GM12872 (cell line): ENCODE measurements at regions not wholly inside any gene's neighbourhood (a gene's known extent, or its start where the extent isn't known, plus 50 kb on each side); places are given as distances from the start of the nearest gene placed in this dataset.

ENCODE experiments used
- TF ChIP-seq, protein P1 (sequence below): IDR thresholded peaks from 3 replicates; pipeline ENCODE4 v1.5.1; 2011; ENCODE audit warnings: low read depth, mild to moderate bottlenecking, low read length, moderate library complexity; ENCODE audit not compliant: insufficient read depth

DNA sequence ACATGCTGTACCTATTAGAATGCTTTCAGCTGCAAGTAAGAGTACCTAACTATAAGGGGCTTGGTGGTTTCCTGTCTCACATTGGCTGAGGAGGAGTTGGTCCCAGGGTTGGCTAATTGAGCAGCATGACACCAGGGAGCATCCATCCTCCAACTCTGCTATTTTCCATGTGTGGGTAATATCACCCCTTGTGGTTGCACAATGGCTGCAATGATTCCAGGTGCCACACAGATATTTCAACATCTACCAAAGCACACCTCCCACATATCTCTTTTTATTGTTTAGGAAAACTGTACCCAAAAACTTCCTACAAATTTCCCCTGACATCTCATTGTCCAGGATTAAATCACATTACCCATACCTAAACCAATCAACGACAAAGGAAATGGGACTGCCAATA, 118.0 kb upstream of the EEA1 start:
- TF ChIP-seq, protein P1, sequence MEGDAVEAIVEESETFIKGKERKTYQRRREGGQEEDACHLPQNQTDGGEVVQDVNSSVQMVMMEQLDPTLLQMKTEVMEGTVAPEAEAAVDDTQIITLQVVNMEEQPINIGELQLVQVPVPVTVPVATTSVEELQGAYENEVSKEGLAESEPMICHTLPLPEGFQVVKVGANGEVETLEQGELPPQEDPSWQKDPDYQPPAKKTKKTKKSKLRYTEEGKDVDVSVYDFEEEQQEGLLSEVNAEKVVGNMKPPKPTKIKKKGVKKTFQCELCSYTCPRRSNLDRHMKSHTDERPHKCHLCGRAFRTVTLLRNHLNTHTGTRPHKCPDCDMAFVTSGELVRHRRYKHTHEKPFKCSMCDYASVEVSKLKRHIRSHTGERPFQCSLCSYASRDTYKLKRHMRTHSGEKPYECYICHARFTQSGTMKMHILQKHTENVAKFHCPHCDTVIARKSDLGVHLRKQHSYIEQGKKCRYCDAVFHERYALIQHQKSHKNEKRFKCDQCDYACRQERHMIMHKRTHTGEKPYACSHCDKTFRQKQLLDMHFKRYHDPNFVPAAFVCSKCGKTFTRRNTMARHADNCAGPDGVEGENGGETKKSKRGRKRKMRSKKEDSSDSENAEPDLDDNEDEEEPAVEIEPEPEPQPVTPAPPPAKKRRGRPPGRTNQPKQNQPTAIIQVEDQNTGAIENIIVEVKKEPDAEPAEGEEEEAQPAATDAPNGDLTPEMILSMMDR, result no peak

DNA sequence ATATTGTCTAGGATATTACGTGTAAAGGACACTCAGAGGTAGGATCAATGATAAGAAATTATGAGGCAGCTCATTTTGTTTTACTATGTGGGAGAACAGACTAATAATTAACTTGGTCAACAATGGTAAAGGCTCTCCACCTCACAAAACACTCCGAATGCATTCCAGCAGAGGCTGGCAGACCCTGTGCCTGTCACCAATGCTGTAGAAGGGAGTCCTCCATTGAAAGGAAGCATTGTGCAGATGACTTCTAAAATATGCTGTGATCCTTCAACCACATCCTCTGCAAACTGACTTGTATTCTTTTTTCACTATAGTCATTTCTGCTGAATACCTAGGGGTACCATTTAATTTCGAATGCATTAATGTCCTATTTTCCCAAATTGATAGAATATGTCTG, 119.6 kb upstream of the EEA1 start:
- TF ChIP-seq, protein P1, result no peak

DNA sequence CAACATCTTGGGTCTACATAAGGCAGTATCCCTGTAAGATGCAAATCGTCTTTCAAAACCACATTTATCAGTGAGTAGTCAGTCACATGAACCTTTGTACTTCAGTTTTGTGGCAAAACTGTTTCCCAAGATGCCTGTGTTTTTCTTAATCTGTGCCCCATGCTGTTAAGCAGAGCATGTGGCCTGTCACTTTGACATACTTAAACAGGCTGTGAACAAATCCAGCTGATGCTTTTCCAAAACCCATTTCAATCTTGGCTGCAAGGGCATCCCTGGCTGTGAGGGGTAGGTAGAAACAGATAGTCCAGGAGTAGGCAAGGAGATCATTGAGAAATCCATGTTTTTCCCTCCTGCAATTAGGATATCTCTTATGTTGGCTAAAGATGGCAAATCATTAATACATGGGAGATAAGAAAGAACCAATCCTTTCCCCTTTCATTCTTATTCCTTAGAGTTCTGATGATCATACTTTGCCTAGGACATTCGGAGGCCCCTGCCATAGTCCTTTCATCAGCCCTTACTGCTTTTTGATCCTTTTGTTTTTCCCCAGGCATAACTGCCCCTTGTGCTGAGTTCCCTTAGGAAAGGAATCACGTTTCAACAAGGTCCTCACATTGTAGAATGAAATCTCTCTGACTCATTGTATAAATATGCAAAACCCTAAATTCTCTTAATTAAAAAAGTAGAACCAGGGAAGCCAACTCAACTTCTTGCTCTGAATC, 121.1 kb upstream of the EEA1 start:
- TF ChIP-seq, protein P1, result no peak

DNA sequence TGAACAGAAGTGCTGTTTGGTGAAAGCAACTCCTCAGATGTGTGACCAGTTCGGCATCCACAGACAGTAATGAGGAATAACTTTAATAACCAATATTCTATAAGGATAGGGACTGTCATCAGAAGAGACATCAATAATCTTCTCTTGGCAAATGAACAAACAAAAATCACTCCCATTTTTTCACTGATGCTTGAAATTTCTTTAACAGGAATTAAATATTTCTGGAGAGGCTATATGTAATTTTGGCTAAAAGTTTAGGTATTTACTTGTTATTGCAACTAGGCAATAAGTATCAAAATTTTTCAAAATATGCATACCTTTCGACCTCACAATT, 121.6 kb upstream of the EEA1 start:
- TF ChIP-seq, protein P1, result no peak

DNA sequence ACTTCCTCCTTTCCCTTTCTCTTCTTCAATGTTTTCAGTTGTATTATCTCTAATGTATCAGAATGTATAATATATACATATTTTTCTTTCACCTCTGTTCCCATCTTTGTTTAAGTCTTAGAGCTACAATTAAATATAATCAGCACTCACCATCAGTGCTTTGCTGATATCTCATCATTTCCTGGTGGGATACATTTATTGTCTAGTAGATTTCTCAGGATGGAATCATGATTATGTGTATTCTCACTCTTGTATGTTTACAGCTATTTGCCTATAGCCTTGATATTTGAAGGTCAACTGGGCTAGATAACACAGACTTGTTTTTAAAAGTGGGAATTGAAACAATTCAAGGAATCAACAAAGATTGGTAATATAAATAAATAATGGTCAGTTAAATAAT, 124.9 kb upstream of the EEA1 start:
- TF ChIP-seq, protein P1, result no peak

DNA sequence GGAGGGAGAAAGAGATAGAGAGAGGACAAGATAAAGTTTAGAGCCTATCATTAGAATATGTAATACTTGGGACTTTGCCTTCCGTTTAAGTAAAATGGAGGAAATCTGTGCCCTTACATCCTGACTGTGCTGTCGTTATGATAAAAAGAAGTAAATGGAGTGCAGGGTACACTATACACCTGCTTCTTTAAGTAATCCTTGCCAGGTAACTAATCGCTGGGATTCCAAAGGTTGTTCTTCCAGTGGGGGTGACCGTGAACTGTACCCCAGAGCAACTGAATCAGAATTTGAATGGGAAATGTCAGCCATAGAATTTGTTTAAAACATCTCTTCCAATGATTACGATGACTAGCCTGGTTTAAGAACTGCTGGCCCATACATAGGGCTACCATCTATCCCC, 126.1 kb upstream of the EEA1 start:
- TF ChIP-seq, protein P1, result no peak

DNA sequence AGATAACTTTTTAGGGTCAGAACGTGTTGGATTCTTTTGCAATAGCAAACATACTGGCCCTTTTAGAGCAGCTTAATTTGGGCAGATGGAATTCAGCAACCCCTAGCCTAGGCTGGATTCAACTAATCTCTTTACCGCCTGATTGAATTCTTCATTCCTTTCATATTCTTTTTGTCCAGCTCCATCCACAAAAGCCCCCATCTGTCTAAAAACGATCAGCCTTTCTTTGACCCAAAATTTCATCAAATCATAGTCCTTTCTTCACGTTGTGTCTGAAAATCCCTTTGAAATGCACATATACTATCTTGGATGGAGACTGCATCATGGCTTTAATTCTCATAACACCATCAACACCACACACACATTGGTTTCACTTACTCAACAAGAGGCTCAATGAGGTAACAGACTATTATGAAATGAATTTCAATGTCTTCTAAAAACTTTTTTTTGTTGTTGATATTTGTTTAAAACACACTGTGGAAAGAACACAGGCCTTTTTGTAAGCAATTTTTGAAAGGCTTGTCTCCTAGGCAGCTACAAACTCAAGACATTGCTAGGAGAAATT, 128.0 kb upstream of the EEA1 start:
- TF ChIP-seq, protein P1, result no peak
